ENCODE measurements at regions not wholly inside any gene's neighbourhood (a gene's known extent, or its start where the extent isn't known, plus 50 kb on each side); places are given as distances from the start of the nearest gene placed in this dataset.

GRCh38 chr12:33602515-33602914 lies 162.9 kb upstream of the SYT10 start:
- no peak for TF ChIP-seq CTCF (IDR thresholded peaks at IDR 0.05; ENCODE audit: low read depth, low read length)
- H3K9me3 ChIP-seq (ENCODE audit: control insufficient read depth, insufficient read depth, low read length): peaks cover 8% of the 10 kb centered on the region; the same call in 1 of the 2 replicates
- no peaks in the 10 kb centered on the region for H3K27me3 ChIP-seq (ENCODE audit: control insufficient read depth, insufficient read depth, low read length)
- ChIA-PET POLR2A (no interaction called here), CTCF (no interaction called here)
- no peak for DNase-seq (ENCODE audit: low read depth, low spot score)
- H3K27ac ChIP-seq (ENCODE audit: low read depth, low read length): no peak overlapping the region
- H3K4me3 ChIP-seq (ENCODE audit: low read depth, low read length): no peak overlapping the region

- H3K27me3 ChIP-seq (ENCODE audit: control insufficient read depth, insufficient read depth, low read length): no peaks in the 10 kb centered on the region
- H3K9me3 ChIP-seq (ENCODE audit: control insufficient read depth, insufficient read depth, low read length): peaks cover 3% of the 10 kb centered on the region; the same call in 1 of the 2 replicates
- no peak overlapping the region for H3K27ac ChIP-seq (ENCODE audit: low read depth, low read length)
- H3K4me3 ChIP-seq (ENCODE audit: low read depth, low read length): no peak overlapping the region
- POLR2A ChIA-PET: no interaction called here
- CTCF ChIA-PET: no interaction called here
- no peak for DNase-seq (ENCODE audit: low read depth, low spot score)
- TF ChIP-seq CTCF (IDR thresholded peaks at IDR 0.05; ENCODE audit: low read depth, low read length): no peak
Observed at GRCh38 chr12:33605757-33606156, 166.1 kb upstream of the SYT10 start.

- CTCF ChIA-PET: no interaction called here
- POLR2A ChIA-PET: no interaction called here
- Histone ChIP-seq H3K4me3 (ENCODE audit: low read depth, low read length) (no peak overlapping the region), H3K27me3 (ENCODE audit: control insufficient read depth, insufficient read depth, low read length) (no peaks in the 10 kb centered on the region), H3K9me3 (ENCODE audit: control insufficient read depth, insufficient read depth, low read length) (peaks cover 9% of the 10 kb centered on the region), H3K27ac (ENCODE audit: low read depth, low read length) (no peak overlapping the region)
- no peak for TF ChIP-seq CTCF (IDR thresholded peaks at IDR 0.05; ENCODE audit: low read depth, low read length)
- DNase-seq (ENCODE audit: low read depth, low spot score): no peak
Observed at GRCh38 chr12:33609910-33610309, 170.3 kb upstream of the SYT10 start.

GRCh38 chr12:33614630-33615029 lies 175.0 kb upstream of the SYT10 start:
- Histone ChIP-seq H3K27ac (ENCODE audit: low read depth, low read length) (no peak overlapping the region), H3K27me3 (ENCODE audit: control insufficient read depth, insufficient read depth, low read length) (no peaks in the 10 kb centered on the region), H3K9me3 (ENCODE audit: control insufficient read depth, insufficient read depth, low read length) (peaks cover 12% of the 10 kb centered on the region), H3K4me3 (ENCODE audit: low read depth, low read length) (no peak overlapping the region)
- DNase-seq (ENCODE audit: low read depth, low spot score): no peak
- ChIA-PET CTCF (no interaction called here), POLR2A (no interaction called here)
- no peak for TF ChIP-seq CTCF (IDR thresholded peaks at IDR 0.05; ENCODE audit: low read depth, low read length)

GRCh38 chr12:33617218-33617617 lies 177.6 kb upstream of the SYT10 start:
- ChIA-PET POLR2A (no interaction called here), CTCF (no interaction called here)
- Histone ChIP-seq H3K27ac (ENCODE audit: low read depth, low read length) (no peak overlapping the region), H3K9me3 (ENCODE audit: control insufficient read depth, insufficient read depth, low read length) (peaks cover 7% of the 10 kb centered on the region), H3K27me3 (ENCODE audit: control insufficient read depth, insufficient read depth, low read length) (no peaks in the 10 kb centered on the region), H3K4me3 (ENCODE audit: low read depth, low read length) (no peak overlapping the region)
- TF ChIP-seq CTCF (IDR thresholded peaks at IDR 0.05; ENCODE audit: low read depth, low read length): no peak
- no peak for DNase-seq (ENCODE audit: low read depth, low spot score)
